ENCODE measurements at regions not wholly inside any gene's neighbourhood (a gene's known extent, or its start where the extent isn't known, plus 50 kb on each side); places are given as distances from the start of the nearest gene placed in this dataset.
"Not testable (repeated sequence)": the region's sequence is repeated elsewhere in the genome, so short reads cannot be mapped to it uniquely, and the experiment has no call there.

GRCh38 chr1:56135069-56135863 is 444.1 kb downstream of the PLPP3 start:
- DNase-seq (ENCODE audit: insufficient read length, low spot score) (no peak), FAIRE-seq (no peak)

DNA sequence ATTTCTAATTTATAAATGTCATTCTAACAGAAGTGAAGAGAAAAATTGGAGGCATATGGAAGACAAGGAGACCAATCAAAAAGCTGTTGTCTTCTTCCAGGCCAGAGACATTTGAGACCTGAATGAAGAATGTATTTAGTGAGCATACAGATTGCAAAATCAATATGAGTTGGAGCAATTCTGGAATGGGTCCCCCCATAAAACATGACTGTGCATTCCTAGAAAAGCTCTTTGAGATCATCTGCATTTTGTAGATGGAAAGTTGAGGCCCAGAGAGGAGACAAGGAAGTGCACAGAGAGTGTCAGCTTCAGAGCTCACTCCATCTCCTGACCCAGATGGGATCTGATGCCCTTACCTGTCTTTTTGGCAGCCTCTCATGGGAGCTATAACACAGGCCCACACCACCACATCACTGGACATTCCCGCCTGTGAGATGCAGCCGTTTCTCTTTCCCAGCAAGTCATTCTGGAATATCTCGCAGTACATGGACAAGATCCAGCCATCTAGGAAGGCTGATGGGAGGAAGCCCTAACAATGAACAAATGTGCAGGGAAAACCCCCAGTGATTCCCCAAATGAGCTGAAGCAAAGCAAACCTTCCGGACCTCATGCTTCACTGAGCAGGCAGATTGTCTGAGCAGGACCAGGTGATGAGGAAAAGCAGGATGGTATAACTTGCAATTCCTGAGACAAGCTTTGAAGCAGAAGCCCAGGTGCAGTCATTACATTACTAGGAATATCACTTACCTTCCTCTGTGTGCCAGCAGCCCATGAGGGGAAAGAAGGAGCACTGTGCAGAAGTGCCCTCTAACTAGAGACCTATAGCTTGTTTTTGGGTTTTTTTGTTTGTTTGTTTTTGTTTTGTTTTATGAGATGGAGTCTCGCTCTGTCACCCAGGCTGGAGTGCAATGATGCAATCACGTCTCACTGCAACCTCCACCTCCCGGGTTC is 445.6 kb downstream of the PLPP3 start:
- FAIRE-seq (peak; percentile 23), DNase-seq (ENCODE audit: insufficient read length, low spot score) (no peak)

GRCh38 chr1:56132520-56132919 is 446.8 kb downstream of the PLPP3 start:
- DNase-seq (ENCODE audit: insufficient read length, low spot score), result no peak
- peak; percentile 18 for FAIRE-seq

DNA sequence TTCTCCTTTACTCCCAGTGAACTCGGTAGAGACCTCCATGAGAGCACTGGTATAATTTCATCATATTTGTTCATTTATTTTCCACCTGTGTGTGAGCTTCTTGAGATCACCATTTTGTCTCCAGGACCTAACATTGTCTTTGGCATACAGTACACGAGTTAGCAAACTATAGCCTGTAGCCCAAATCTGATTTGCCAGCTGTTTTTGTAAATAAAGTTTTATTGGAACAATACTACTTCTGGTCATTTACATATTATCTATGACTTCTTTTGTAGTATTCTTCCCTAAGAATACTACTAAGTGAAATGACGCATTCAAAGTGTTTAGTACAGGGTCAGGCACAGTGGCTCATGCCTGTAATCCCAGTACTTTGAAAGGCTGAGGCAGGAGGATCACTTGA is 449.5 kb downstream of the PLPP3 start:
- DNase-seq (ENCODE audit: insufficient read length, low spot score) (no peak), FAIRE-seq (no peak)

- DNase-seq (ENCODE audit: insufficient read length, low spot score), result no peak
- no peak for FAIRE-seq
Measured at GRCh38 chr1:56125316-56125715, 454.0 kb downstream of the PLPP3 start.

DNA sequence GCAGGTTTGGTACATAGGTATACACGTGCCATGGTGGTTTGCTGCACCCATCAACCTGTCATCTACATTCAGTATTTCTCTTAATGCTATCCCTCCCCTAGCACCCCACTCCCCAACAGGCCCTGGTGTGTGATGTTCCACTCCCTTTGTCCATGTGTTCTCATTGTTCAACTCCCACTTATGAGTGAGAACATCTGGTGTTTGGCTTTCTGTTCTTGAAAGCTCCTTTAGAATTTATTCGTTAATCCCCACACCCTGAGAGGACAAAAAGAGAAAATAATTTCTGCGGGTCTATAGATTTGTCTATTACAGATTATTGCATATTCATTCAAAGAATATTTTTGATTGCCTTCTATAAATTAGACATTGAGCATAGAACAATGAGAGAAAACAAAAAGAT is 455.5 kb downstream of the PLPP3 start:
- no peak for DNase-seq (ENCODE audit: insufficient read length, low spot score)
- no peak for FAIRE-seq

DNA sequence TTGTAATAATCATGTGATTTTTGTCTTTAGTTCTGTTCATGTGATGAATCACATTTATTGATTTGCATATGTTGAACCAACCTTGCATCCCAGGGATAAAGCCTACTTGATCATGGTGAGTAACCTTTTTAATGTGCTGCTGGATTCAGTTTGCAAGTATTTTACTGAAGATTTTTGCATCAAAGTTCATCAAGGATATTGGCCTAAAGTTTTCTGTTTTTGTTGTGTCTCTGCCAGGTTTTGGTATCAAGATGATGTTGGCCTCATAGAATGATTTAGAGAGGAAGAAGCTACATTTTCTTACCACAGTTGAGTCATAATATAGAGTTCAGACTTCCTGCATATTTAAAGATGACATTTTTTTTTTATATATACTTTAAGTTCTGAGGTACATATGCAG is 455.9 kb downstream of the PLPP3 start:
- no peak for DNase-seq (ENCODE audit: insufficient read length, low spot score)
- FAIRE-seq, result no peak

DNA sequence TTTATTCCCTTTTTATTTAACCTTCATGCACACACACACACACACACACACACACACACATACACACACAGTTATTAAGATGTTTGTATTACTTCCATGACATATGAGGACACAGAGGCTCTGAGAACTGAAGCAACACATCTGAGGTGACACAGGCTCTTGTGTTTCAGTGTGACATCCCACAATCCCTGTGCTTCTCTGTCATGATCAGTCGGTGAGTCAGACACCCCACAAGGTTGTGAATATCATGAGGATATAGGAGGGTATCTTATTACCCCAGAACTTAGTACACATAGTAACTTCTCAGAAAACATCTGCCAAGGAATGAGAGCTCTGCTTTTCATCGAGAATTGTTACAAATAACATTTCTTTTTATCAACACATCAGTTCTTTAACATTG is 459.3 kb downstream of the PLPP3 start:
- DNase-seq (ENCODE audit: insufficient read length, low spot score) (no peak), FAIRE-seq (no peak)

- DNase-seq (ENCODE audit: insufficient read length, low spot score); FAIRE-seq: not testable (repeated sequence)
Measured at GRCh38 chr1:56118676-56119075, 460.7 kb downstream of the PLPP3 start.

DNA sequence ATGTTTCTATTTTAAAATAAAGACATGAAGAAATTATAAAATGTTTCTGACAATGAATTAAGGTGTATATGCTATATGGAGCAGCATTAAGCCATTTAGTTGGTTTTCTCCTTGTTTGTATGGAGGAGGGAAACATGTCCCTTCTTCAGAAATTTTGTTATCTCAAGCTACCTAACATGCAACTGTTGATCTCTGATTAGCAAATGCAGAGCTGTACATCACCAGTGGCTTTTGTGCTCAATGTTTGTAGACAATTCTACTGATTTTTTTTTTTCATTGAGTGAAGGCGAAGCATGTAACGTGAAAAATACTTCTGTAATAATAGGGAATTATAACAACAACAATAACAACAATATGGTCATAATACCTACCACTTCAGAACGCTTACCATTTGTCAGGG is 463.7 kb downstream of the PLPP3 start:
- FAIRE-seq (no peak), DNase-seq (ENCODE audit: insufficient read length, low spot score) (no peak)

DNA sequence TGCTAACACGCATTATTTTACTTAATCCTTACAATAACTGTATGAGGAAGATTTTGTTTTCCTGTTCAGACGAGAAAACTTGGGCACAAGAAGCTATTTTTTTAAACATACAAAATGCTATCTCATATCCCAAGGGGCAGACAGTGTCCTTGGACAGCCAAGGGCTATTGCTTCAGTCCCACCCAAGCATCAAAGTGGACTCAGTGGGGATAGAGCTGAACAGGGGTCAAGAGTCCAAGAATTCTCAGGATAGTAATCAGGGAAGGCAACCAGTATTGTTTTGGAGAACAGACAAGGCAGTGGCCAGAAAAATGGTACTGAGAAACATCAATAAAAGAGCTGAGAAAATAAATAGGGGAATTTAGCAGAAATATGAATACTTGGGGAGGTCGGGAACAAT is 465.7 kb downstream of the PLPP3 start:
- DNase-seq (ENCODE audit: insufficient read length, low spot score) (no peak), FAIRE-seq (no peak)

GRCh38 chr1:56107275-56107638 is 472.1 kb downstream of the PLPP3 start:
- DNase-seq (ENCODE audit: insufficient read length, low spot score), result no peak
- no peak for FAIRE-seq

DNA sequence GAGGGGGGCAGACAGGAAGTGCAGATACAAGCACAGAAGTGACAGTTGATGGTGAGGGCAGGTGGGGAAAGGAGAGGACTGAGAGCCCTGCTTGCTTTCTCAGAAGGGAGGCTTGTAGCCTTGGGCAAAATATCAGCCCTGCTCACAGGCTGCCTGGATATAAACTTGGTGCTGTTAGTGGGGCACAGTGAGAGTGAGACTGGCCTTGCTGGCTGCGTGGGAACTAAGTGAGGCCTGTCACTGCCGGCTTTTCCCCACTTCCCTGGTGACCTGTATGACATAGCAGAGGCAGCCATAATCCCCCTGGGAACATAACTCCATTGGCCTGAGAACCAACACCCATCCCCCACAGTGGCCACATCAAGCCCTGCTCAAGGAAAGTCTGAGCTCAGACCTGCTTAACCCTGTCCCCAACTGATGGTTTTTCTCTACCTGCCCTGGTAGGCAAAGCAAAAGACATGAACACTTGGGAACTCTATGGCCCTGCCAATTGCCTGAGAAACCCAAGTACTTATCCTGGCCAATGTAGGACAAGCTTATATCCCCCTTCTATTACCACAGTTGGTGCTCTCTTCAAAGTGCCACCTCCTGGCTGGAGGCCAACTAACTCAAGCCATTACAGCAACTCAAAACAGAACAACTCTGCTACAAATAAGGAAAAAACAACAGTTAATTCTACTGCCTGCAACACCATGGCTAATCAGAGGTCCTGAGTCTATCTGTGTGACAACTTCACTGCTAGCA is 472.7 kb downstream of the PLPP3 start:
- no peak for DNase-seq (ENCODE audit: insufficient read length, low spot score)
- no peak for FAIRE-seq

DNA sequence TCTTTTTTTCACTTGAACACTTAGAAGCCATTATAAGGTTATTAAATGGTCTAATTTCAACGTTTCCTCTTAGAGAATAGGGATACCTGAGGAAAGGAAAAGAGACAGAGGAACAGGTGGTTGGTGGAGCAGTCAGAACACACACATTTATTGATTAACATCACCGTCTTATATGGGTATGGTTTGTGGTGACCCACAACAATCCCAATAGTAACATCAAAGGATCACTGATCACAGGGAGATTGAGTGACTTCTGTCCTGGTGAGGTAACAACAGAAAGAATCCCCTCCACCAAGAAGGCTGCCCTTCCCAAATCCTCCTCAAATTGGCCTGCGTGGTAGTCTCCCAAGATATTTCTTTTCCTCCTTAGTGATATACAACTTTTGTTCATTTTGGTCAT is 474.0 kb downstream of the PLPP3 start:
- FAIRE-seq (no peak), DNase-seq (ENCODE audit: insufficient read length, low spot score) (no peak)

DNA sequence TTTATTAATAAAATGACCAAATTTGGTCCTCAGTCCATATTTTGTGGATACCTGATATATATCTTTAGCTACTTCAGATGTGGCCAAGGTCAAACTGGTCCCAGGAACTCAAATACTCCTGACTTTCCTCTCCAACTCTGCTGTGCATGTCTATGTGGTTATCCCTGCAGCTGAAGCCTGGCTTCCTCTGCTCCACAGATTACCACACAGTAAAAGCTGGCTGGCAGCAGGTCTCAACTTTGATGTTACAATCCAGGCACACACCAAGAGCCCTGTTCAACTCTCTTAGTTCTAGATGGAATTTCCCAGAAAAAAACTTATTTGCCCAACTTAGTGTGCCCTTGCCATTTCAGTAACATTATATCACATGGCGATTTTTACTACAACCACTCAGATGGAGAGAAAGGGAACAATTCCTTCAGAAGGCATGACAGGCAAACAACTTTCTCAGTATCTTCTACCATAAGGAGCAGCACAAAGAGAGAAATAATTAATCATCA is 479.5 kb downstream of the PLPP3 start:
- FAIRE-seq (no peak), DNase-seq (ENCODE audit: insufficient read length, low spot score) (no peak)

DNA sequence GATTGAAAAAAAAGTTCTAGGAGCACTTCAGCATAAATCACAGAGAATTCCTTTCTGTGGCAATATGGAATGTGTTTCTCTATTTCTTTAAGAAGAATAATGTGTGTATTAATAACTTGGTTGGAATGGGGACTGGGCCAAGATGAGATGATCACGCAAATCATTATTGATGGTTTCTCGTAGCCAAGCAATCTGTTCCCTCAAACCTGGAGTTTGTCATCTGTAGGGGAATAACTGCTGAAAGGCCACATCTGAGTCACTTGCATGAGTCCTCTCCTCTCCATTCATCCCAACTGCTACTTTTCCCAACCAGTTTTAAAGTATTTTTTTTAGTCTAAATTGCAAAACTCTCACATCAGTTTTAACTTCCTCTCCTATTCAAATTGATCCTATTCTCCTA is 480.4 kb downstream of the PLPP3 start:
- DNase-seq (ENCODE audit: insufficient read length, low spot score), result no peak
- no peak for FAIRE-seq

- DNase-seq (ENCODE audit: insufficient read length, low spot score) (no peak), FAIRE-seq (no peak)
Measured at GRCh38 chr1:56097713-56098112, 481.6 kb downstream of the PLPP3 start.

DNA sequence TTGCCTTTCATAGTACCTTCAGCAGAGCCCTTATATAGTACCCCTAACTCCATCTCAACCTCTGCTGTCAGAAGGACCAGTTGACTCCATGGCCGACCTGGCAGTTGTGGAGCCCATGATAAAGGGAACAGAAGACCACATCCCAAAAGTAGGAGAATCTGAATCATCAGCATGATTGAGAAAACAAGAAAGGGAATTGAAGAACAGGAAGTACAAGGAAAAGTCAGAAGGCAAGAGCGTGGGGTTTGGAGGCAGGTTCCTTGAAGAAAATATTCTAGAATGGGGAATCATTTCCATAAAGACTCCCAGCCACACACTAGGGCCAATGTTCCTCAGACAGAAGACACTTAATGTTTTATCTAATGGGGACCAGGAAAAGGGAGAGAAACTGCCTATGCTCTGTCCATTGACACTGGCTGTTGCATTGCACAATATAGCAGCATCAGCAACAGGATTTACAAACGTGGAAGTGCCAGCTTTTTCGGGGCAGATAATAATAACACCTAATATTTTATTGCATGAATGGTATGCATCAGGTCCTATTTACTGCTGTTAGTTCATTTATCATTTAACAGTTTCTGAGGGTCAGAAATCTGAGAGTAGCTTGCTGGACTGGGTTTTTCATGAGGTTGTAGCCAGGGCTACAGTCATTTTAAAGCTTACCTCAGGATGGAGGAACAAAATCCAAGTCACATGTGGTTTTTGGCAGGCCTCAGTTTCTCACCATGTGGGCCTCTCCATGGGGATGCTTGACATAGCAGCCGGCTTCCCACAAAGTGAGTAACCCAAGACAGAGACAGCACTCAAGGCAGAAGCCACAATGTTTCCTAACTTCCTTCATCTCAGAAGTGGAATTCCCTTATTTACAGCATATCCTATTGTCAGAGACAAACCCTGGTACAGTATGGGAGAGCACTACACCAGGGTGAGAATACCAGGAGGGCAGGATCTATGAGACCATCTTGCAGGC is 483.4 kb downstream of the PLPP3 start:
- DNase-seq (ENCODE audit: insufficient read length, low spot score), result no peak
- no peak for FAIRE-seq

- DNase-seq (ENCODE audit: insufficient read length, low spot score), result no peak
Measured at GRCh38 chr1:56094168-56094567, 485.2 kb downstream of the PLPP3 start.

More at GRCh38 chr1:56094168-56094567, 485.2 kb downstream of the PLPP3 start:
- FAIRE-seq, result no peak
